Putamen (tissue), 1 donor: ENCODE measurements at regions not wholly inside any gene's neighbourhood (a gene's known extent, or its start where the extent isn't known, plus 50 kb on each side); places are given as distances from the start of the nearest gene placed in this dataset.
A peak's percentile ranks its signal among the peaks of the same experiment; 100 is the strongest.
"Not testable (repeated sequence)": the region's sequence is repeated elsewhere in the genome, so short reads cannot be mapped to it uniquely, and the experiment has no call there.

ENCODE experiments used
- DNase-seq: peaks from one replicate; pipeline ENCODE4 v3.0.0-alpha.2; 2016; ENCODE audit warnings: low spot score

- DNase-seq = no peak
Observed at GRCh38 chr11:26896719-26897118, 97.2 kb upstream of the FIBIN start.

DNA sequence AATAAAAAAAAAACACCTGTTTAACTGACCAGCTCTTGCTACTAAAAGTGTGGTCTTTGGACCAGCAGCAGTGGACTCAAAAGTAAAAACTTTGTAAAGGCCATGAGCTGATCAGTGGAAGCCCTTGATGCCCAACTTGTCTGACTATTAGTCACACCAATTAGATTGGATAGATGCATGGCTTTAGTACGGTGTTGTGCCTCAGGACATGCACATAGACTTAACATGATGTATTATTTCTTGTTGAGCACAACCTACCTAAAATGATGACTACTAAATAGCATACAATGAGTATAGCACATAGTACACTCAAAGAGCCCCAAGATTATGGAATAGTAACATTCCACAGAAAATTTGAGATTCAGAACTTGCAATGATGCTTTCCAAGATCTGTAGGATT, 95.1 kb upstream of the FIBIN start:
- DNase-seq = no peak

- no peak for DNase-seq
Observed at GRCh38 chr11:26901162-26901561, 92.8 kb upstream of the FIBIN start.

GRCh38 chr11:26904132-26904531, 89.8 kb upstream of the FIBIN start:
- peak; percentile 16 for DNase-seq

- no peak for DNase-seq
Observed at GRCh38 chr11:26904801-26905200, 89.1 kb upstream of the FIBIN start.

DNA sequence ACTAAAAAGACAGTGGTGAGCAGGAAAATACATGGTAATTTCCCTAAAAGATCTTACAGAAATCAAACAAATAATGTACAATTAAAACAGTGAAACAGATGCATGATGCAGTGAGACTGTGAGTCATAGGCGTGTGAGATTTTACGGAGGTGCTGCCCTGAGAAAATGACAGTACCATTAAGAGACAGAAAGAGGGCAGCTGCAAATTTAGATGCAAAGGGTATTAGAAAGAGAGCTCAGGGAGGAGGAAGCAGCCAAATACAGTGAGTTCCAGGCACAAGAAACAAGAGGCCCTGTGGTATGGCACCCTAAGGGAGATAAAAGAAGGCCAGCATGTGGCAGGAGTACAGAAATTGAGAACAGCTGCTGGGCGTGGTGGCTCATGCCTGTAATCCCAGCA, 88.5 kb upstream of the FIBIN start:
- peak; percentile 15 for DNase-seq

GRCh38 chr11:26909515-26909914, 84.4 kb upstream of the FIBIN start:
- no peak for DNase-seq

DNA sequence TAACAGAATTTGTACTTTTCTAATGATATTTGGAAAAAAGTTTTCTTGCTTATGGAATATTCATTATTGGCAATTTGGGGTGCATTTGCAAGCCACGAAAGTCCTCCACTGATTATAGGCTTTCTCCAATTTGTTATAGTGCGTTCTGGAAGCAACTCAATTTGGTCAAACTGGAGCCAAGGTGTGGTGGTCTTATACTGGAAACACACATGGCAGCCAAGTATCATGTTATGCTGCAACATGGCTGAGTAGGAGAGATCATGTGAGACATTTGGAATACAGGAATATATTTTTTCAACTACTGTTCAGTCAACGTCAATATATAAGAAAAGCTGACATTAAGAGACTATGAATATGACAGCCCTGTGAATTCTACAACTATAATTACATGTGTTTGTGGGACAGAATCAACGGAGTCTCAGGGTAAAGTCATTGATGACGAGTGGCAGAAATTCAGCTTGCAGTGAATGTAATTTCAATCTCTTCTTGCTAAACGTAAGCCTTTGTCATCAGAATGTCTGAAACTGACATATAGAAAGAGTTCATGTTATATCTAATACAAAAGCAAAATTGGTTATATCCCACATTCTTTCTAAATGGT, 83.8 kb upstream of the FIBIN start:
- DNase-seq = no peak

DNA sequence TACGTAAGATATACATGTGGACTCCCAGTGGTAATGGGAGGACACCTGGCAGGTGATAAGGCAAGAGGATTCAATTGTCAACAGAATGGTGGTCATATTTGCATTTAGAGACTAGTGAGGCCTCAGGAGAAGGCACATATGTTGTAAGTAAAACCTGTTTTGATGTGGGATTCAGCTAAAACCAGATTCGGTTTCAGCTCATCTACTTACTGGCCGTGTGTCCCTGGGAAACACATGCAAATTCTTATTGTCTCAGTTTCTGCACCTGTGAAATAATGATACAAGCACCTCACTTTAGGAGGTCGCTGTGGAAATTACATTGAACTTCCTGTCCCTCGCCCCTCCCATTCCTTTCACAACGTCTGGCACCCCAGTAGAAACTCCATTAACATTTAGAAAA, 78.9 kb upstream of the FIBIN start:
- DNase-seq = no peak

- no peak for DNase-seq
Observed at GRCh38 chr11:26916805-26917204, 77.1 kb upstream of the FIBIN start.

- no peak for DNase-seq
Observed at GRCh38 chr11:26928582-26928981, 65.3 kb upstream of the FIBIN start.

DNA sequence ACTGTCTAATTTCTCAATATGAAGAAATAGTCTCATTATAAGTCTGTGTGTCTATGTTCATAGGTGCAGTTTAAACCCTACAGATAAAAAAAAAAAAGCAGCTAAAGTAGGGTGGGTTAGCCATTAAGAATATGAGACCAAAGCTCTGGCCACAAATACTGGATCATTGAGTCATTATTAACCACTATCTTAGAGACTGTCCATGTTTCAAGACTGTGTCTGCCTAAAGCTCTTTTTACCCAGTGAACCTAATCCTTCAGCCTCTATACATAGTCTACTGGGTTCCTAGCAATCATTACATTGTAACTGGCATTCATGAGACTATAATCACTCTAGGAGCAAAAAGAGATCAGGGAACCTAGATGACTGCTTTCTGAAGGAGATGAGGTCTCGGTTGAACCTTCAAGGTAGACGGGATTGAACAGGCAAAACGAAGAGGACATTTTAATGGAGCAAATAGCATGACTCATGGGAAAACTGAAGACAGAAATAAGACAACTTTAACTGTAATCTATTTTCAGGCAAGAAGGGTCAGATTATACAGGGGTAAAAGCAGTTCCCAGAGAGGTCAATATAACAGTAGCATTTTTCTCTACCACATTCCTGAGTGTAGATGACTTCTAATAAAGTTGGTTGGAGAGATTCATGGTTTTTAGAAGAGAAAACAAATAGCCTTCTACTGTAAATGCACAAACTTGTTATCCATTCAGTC, 64.0 kb upstream of the FIBIN start:
- no peak for DNase-seq

DNA sequence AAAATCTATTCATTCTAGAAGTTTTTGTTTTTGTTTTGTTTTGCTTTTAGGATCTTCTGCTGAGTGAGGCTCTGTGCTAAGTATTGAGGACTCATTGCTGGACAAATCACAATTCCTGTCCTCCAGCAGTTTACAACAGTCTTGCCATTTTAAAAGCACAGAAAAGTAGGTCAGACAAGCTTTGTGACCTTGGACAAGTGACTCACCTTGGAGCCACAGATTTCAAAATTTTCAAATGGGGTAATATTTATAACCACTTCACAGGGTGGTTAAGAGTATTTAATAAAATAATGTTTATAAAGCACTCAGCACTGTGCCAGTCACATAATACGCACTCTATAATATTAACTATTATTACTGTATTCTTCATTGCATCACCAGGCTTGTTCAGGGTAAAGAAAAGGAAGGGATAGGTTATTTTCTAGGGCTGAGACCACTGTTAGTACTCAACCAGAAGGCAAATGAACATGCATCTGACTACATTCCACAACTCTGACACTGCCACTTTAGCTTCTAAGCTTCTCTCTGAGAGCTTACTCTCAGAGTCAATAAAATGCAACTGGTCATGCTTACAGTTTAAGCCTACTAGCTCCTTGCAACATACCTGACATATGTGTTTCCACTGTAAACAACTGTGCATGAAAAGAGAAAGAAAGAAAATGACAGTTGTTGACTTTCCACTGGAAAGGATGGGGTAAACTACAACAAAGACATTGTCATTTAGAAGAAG, 63.2 kb upstream of the FIBIN start:
- no peak for DNase-seq

GRCh38 chr11:26931248-26931631, 62.7 kb upstream of the FIBIN start:
- no peak for DNase-seq

GRCh38 chr11:26931881-26932280, 62.0 kb upstream of the FIBIN start:
- DNase-seq = no peak

DNA sequence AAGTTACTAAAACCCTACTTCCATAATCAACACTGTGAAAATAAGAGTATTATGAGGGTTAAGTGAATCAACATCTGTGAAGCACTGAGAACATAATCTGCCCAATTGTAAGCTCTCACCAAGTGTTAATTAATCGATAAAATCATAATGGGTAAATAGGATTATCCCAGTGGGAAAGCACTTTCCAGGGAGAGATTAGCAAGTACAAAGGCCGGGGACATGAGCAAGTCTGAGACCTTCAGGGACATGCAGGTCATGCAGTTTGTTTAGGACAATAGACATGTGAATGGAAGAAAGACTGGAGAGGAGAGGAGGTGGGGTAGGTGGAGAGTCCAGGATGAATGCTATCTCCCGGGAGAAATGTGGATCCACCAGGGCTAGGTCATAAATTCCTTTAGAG, 57.8 kb upstream of the FIBIN start:
- DNase-seq = no peak

DNA sequence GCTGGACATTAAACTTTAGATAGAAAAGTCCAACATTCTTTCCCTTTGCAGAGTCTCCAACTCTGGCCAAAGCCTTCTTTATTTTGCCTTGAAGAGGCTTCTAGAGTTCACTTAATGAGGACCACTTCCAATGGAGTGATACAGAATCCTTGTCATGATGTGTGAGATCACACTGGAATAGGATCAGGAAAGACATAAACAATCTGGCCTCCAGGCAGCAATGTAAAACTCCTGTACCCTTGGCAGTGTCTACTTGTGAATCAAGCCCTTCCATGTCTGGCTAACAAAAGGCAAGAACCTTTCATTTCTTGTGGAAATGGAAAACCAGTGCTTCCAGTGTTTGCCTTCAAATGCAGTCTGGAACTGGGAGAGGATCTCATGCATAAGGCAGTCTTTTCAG, 56.5 kb upstream of the FIBIN start:
- no peak for DNase-seq

- DNase-seq = not testable (repeated sequence)
Observed at GRCh38 chr11:26940501-26940900, 53.4 kb upstream of the FIBIN start.

DNA sequence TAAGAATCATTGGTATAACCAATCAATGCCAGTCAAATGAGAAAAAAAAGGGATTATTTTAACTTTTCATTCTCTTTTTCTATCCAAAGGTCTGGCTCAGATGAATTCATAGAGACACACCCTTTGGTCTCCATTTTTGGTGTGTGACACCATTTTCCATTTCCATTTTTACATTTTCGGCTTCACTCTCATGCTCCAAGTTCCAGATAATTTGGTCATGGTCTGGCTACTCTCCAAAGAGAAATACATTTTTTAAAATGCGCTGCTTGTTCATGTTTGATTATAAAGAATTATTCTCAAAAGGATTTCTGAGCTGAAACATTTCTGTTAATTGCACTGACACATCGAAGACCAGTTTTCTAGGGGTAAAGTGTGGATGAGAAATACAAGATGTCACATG, 51.6 kb upstream of the FIBIN start:
- no peak for DNase-seq

DNA sequence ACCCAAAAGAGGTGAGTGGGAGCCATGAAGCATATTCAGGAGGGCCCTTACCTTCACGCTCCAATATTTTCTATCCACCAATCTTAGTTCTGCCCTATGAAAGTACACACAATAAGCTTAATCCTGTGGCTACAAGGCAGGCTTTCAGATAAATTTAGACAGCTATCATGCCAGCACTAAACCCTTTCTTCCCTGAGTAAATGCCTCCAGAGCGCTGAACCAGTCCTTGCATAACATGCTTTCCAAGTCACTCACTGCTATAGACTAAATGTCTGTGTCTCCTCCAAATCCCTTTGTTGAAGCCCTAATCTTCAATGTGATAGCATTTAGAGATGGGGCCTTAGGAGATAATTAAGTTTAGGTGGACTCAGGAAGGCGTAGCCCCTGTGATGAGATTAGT, 50.3 kb upstream of the FIBIN start:
- no peak for DNase-seq
